ENCODE measurements at regions not wholly inside any gene's neighbourhood (a gene's known extent, or its start where the extent isn't known, plus 50 kb on each side); places are given as distances from the start of the nearest gene placed in this dataset.

DNA sequence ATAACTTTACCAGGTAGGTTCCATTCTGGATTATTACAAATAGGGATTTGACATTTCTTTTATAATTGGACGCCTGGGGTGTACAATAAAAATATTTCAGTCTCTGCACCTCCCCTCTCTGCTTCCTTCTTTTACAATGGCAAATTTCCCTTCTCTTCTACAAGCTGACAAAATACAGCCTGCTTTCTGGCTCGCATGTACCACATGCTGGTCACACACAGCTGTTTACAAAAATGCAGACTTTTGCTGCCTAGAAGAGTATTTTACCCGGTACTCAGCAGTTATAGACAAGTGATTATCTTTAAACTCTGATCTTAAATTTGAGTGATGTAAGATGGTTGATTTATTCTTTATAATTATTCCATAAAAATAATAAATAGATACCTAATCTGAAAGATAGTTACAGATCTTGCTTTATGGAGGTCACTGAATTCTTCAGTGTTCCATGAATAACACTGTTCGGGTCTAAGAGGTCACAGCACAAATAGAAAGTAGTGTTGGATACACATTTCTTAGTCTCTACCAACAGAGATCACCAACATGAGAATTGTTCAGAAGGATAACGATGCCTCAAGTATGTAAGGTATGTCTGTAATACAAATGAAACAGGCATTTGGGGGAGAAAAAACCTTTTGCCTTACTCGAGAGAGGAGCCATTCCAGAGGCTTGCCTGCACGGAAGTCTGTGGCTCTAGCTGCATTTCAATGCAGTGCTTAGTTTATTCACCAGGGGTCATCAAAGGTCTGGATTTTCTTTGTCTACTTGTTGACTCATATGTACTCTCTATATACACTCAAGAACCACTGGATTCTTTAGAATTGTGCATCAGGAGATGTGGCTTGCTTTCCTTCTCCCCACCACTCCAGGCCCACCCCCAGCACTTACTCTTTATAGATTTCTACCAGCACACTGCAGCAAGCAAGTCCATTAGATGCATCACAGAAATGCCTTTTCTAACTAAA lies 206.6 kb upstream of the RFX3 start:
- peak; percentile 57 for DNase-seq

DNA sequence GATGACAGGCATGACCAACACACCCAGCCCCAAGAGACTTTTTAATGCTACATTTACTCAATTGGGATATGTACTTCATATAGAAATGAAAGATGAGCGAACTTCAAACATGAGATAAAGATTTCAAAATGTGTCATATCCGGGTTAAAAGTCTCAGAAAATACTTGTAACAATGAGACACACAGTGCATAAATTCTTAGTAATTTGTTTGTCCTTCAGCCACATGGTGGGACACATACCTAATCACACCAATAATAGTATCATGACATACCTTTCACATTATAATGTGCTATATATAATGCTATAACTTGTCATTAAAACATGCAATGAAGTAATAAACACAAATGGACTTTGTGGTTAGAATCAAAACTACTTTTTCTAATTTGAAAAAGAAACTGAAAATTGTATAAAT lies 204.7 kb upstream of the RFX3 start:
- DNase-seq = no peak

DNA sequence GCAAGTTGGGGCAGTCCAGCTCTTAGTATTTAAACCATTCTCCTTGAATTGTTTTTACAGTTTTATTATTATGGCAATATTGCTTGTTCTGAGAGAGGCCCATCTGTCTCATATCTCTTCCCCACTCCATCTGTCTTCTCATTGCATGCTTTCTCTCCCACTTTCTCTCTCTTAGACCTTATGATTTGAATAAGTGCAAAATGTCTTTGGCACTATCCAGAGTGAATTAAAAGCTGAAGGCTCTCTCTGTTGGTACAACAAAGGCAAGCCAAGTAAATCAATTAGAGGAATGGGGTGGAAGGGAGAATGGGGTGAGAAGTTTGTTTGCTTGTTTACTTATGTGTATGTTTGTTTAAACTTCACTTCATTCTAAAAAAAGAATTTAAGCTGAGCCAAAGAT lies 195.3 kb upstream of the RFX3 start:
- DNase-seq = no peak

DNA sequence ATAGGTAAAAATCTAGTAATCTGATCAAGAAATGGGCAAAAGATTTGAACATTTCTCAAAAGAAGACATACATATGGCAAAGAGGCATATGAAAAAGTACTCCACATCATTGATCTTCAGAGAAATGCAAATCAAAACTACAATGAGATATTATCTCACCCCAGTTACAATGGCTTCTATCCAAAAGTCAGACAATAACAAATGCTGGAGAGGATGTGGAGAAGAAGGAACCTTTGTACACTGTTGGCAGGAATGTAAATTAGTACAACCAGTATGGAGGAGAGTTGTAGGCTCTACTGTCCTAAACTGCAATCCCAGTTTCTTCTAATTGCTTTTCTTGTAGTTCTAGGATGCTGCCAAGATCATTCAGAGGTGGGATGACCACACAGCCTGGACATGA lies 193.5 kb upstream of the RFX3 start:
- DNase-seq = no peak

DNA sequence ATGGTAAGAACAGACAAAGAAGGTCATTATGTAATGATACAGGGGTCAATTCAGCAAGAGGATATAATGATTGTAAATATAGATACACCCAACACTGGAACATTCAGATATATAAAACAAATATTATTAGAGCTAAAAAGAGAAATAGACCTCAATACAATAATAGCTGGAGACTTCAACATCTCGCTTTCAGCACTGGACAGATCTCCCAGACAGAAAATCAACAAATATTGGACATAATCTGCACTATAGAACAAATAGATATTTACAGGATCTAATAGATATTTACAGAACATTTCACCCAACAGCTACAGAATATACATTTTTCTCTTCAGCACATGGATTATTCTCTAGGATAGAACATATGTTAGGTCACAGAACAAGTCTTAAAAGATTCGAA lies 190.6 kb upstream of the RFX3 start:
- DNase-seq = no peak

DNA sequence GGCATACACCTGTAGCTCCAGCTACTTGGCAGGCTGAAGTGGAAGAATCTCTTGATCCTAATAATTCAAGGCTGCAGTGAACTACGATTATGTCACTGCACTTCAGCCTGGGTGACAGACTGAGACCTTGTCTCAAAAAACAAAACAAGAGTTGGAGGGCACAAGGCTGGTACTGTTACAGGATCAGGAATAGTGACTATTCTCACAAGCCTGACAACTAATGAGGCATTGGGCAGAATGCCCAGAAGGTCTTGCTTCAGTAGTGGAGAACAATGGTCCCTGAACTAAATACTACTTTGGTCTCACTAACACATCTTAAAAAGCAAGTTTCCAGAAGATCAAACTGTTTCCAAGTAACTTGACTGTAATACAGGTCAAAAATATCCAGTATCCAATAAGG lies 182.9 kb upstream of the RFX3 start:
- DNase-seq = no peak

DNA sequence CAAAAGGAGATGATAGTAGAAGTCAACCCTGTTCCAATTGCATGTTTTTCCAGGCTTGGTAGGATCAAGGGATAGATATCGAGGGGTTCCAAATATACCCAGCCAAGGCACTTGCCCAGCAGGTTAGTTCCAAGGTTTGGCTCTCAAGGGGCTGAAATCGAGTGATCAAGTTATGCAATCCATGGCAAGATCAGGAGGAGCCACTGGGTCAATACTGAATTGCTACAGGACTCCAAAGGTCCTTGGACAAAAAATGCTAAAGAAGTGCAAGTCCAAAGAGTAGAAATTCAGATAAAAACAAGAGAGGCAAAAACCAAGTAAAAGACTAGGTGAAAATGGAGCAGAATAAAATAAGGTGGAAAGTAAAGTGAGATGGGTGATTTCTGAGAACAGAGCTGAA lies 179.1 kb upstream of the RFX3 start:
- DNase-seq = no peak

DNA sequence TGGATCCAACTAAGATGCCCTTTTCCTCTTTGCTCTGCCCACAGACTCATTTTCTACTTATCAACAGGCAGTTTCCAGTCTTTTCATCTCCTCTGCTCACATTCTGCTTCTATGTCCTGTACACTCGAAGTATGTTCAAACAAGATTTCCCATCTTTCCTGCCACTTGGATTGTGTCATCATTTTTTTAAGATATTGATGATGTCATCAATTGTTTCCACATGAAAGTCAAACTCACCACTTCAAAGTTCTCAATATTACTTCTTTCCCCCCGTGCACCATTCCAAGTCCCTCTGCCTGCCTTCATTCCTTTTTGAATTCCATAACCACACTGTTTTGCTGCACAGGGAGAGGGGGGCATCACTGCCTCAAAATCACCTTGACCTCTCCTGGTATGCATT lies 175.0 kb upstream of the RFX3 start:
- no peak for DNase-seq

DNA sequence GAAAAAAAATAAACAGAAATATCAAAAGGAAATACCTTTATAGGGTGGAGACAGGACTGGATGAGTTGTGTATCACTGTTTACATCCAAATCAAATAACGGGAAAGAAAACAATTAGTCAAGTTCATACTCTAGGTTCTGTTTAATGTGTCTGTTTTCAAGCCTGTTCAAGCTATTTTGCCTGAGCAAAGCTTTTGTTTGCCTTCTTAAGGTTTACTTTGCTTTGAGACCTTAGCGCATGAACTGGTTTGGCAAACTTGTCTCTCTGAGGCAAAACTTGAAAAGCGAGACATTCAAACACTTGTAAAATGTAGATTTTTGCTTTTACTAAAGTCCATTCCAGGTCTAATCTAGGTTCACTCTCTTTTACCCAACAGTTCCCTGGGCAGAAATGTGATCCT lies 174.1 kb upstream of the RFX3 start:
- DNase-seq = no peak

DNA sequence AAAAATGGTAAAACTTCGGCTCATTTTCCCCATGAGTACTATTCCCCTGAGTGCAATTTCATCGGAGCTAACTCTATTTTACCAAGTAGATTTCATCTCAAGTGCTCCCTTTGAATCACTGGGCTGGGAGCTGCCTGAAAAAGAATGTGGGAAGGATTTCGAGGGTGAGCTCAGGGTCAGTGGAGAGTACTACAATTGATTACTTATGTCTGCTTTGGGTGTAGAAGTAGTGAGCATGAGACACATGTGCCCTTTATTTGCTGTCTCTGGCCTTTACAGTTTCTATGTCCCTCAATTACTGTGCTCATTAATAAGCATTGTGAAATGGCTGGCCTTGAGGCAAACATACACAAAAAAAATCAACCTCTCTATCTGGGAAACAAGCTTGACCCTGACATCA lies 172.7 kb upstream of the RFX3 start:
- no peak for DNase-seq

DNA sequence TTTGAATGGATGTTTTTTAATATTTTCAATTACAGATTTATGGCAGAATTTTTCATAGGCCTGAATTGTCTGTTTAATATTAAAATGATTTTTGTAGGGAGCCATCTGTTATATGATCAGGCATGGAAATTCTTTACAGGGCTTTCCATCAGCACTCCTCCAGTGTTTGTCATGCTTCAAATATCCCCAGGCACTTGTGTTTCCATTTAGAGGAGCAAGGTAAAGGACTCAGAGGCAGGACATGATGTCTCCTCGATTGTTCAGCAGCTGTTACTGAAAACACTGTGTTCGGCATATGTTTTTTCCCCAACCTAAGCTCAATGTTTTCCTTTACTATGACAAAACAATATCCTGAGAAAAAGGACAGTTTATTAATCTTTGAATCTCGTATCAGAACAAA lies 172.3 kb upstream of the RFX3 start:
- no peak for DNase-seq

DNA sequence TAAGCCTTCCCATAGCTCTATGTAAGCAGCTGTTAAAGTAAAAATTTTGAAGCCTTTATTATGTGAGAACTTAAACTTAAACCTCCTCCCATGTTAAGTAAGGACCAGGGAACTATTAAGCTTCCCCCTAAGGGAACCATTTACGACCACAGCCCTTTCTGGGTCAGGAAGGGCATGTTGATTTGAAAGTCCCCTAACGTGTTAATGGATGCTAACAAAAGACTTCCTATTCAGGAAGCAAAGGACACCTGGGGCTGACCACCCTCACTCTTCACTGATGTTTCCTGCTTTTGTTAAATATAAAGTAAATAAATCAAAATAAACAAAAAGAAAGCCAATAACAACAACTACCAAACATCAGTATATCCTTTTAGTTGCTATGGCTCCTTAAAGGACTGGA lies 170.6 kb upstream of the RFX3 start:
- DNase-seq = no peak

DNA sequence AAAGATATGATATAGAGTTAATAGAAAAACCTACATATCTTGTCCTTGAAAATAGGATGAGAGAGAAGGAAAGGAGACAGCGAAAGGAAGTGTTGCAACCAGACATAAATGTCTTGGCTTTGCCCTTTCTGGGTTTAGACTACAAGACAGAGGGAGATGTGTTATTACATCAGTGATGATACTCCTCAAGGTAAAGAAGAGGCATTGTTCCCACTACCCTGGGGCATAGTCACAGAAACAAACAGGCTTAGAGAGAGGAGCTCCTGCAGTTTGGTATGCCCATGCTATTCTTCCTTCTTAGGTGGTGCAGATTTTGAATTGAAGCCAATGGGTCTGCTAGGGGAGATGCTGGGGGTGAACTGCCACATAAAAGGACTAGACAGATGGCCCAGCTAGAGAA lies 166.8 kb upstream of the RFX3 start:
- no peak for DNase-seq

DNA sequence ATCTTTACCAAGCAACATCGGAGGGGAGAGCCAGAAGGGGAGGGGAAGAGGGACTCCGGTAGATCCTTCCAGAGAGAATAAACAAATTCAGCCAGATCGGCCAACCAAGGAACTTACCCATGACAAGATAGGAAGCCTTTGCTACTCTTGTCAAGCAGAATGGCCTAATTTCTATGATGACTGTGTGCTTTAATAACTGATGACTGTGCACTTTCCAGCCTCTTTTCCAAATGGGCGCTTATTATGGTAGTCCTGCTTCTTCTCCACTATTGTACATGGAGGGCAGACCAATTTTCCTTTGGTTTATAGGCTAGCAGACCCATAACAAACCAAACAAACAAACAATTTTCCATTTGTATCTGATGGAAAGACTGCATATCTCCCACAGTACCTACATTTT lies 163.8 kb upstream of the RFX3 start:
- DNase-seq = no peak

DNA sequence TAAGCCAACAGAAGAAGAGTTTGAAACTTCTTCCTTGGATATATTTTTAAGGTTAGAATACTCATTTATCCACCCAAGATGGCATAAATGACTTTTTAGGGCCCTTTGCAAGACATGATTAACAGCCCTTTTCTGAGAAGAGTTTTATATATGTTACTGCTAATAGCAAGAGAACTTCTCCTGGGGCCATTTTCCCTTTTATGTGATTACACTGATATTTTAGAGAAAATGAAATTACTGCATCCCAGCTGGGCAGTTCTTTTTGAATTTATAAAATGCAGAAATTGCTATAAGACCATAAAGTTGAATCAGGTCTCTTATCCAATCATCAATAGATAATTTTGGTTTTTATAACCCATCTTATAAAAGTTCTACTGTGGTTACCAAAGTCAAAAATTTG lies 161.3 kb upstream of the RFX3 start:
- DNase-seq = no peak

DNA sequence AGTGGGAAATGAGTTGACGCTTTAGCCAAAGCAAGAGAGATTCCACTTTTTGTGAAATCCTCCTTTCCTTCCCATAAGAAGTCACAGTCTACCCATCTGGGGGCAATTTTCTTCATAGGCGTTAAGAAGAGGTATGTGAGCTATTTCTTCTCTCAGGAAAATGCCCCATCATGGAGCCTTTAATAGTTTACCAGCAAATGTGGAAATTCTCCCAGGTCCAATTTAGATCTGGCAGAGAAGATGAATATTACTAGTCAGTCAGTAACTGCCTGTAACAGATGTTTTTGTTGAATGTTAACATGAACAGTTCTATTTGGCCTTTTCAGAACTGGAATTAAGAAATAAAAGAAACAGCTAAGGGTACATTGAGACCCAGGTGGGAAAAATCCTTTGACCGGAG lies 156.4 kb upstream of the RFX3 start:
- DNase-seq = no peak

DNA sequence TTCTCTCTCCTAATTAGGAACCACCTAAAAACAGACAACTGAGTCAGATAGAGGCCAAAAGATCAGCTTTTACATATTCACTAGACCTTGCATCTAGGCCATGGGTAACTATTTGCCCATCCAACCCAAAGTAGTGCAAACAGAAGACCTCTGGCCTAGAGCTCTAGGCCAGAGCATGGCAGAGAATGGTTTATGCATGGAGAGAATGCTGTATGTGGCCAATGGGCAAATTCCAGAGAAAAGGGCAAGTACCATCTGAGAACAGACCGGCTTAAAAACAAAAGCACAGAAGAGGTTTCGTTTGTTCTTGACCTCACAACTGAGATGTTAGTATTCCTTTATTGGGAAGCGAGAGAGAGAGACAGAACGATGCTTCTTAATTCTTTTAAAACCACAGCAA lies 151.7 kb upstream of the RFX3 start:
- no peak for DNase-seq

DNA sequence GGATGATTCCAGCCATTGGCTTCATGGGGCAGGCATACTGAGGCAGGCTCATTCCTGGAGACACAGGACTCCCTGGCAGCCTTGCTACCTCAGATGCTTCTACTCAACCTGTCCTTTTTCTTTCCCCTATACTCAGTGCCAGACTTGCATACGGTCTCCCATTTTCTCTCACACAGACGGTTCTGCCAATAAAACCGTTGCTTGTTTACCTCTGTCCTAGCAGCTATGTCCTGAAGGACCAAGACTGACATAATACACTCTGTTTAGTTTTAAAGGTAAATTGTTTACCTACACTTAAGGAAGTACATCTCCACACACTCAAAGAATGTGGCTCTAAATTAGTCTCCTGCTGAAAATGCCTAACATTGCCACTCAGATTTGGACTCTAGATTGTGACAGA lies 151.0 kb upstream of the RFX3 start:
- DNase-seq = no peak

DNA sequence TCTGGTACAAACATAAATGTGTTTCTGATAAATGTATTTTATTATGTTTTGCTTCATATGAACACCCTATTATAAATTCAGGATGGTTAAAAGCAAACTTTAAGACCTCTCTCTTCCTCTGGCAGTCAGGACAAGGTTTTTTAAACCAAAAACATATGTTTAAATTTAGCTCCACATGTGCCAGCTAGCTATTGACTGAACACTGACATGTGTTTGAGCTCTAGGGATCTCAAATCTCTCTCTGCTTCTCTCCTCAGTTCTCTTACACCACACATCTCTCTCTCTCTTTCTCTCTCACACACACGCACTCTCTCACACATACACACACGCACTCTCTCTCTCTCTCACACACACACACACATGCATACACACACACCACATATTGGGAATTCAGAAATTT lies 150.1 kb upstream of the RFX3 start:
- no peak for DNase-seq

DNA sequence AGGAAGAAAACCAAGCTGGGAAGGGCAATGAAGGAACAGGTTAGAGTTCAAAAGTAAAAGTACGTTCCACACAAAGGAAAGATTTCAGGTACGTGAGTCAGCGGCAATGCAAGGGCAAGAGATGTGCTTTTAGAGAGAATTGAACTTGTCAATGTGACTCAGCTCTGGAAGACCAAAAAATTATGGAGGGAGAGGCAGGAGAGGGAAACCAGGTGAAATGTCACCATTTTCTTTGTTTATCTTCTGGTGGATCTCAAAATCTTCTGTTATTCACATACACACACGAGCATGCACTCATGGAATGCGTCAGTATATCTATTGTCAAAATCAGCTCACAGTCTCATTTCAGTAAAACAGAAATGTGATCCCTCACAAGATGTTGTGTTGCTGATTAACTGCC lies 148.8 kb upstream of the RFX3 start:
- DNase-seq = no peak

DNA sequence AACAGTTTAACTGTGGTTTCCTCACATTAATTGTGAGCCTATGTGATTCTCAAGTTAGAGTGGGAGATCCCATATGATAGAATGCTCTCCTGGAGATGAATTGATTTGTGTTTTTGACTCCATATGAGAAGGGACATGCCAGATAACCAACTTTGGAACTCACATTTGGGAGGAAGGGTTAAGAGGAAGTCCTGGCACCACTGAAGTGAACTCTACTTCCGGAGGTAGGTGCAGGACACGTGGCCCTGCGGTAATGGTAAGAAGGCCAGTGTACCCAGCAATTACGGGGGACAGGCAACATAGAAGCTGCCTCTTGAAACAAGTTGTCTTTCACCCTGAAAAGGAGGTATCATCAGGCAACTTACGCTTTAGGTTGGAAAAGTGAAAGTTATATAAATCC lies 146.6 kb upstream of the RFX3 start:
- no peak for DNase-seq

DNA sequence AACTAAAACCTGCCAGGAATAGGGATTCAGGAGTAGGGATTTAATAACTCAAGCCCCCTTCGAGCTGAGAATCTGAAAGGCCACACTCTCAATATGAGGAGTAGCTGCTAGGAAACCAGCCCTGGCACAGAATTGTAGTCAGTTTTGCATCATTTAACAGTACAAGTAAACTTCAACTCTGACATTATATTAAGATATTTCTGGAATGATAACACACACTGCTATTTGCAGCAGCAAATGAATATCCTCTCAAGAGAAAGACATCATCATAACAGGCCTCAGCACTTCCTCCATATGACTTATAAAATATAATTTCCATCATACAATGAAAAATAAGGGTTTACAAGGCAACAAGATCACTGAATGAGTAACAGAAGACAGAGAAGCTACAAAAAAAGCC lies 138.2 kb upstream of the RFX3 start:
- DNase-seq = no peak

DNA sequence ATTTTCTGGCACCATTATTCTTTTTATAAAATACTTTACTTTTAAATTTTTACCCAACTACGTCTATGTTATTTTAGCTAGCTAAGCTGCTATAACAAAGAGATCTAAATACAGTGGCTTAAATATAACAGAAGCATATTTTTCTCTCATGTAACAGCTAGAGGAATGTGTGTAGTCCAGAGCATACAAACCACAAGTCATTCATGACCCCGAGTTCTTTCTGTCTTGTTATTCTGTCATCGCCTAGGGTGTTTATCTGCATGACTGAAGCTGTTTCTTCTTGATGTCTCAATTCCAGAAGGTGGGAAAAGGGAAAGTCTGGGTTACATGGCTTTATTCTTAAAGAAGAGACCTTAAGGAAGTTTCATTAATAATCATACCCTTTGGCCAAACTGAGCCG lies 136.9 kb upstream of the RFX3 start:
- DNase-seq = no peak

DNA sequence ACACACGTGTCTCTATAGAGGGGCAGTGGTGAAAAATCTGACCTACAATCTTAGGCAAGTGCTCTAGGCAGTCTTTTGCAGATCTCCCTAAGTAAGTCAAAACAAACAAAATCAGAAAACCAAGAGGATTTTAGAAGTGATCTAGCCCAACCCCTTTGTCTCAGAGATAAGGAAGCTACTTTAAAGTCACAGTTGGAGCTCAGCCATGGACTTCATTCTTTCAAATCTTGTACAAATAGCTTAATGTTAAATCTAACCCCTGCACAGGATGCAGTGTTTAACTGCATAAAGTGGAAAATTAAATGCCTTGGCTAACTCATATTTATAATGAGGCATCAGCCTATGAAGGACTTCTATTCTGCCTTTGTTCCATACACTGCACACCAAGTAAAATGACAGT lies 135.1 kb upstream of the RFX3 start:
- no peak for DNase-seq

DNA sequence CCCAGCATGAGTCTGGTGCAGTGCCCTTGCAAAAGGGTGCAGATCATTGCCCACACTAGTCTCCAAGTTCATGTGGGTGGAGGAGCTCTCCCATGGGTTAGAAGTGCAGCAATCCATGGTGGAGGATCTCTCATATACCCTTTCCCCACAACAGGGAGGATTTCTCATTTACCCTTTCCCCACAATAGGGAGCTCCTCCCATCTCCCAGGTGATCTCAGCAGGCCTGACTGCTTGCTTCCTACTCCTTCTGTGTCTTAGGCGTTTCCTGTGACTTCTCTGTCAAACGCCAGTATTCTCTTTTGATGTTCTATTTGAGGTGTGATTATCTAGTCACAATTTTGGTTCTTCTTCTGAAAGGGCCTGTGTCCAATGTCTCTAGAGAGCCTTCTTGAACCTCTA lies 133.8 kb upstream of the RFX3 start:
- DNase-seq = no peak

Measured in NCI-H510A treated with DMSO at 0.1 percent for 48 hours (cell line).